Neural cell (in vitro differentiated cells): ENCODE measurements at regions not wholly inside any gene's neighbourhood (a gene's known extent, or its start where the extent isn't known, plus 50 kb on each side); places are given as distances from the start of the nearest gene placed in this dataset.

Experiments used
- H2AFZ ChIP-seq: fragments of 200-600, 300-800 bp; sonication (generic), shearing (Covaris generic); 2 replicates; pipeline ENCODE4 v1.6.0; 2014; ENCODE audit warnings: low read depth, mild to moderate bottlenecking, antibody characterized with exemption, low read length, moderate library complexity
- H3F3A ChIP-seq: fragments of 200-600 bp; shearing (Covaris generic); 2 replicates; pipeline ENCODE4 v1.6.1; 2016; ENCODE audit warnings: mild to moderate bottlenecking, moderate library complexity, mixed read lengths, antibody characterized with exemption, low read length; ENCODE audit not compliant: insufficient read depth, poor library complexity, severe bottlenecking
- H3K27ac ChIP-seq: fragments of 200-600, 300-800 bp; sonication (generic), shearing (Covaris generic); 2 replicates; pipeline ENCODE4 v1.5.1; 2014; ENCODE audit warnings: mild to moderate bottlenecking, low read length, moderate library complexity
- H3K27me3 ChIP-seq: fragments of 300-800, 200-600 bp; sonication (generic), shearing (Covaris generic); 2 replicates; pipeline ENCODE4 v1.6.0; 2014; ENCODE audit warnings: mild to moderate bottlenecking, low read depth, low read length, moderate library complexity; ENCODE audit not compliant: insufficient read depth
- H3K36me3 ChIP-seq: fragments of 300-800, 200-600 bp; sonication (generic), shearing (Covaris generic); 2 replicates; pipeline ENCODE4 v1.5.1; 2014; ENCODE audit warnings: mild to moderate bottlenecking, antibody characterized with exemption, low read length, moderate library complexity; ENCODE audit not compliant: insufficient read depth
- H3K4me2 ChIP-seq: fragments of 300-800, 200-600 bp; sonication (generic), shearing (Covaris generic); 2 replicates; pipeline ENCODE4 v1.6.0; 2014; ENCODE audit warnings: mild to moderate bottlenecking, low read length
- H3K4me3 ChIP-seq: fragments of 300-800, 200-600 bp; sonication (generic), shearing (Covaris generic); 2 replicates; pipeline ENCODE4 v1.5.1; 2014; ENCODE audit warnings: mild to moderate bottlenecking, low read length, moderate library complexity
- H3K79me2 ChIP-seq: fragments of 200-600 bp; shearing (Covaris generic); replicated peaks from 2 replicates; pipeline ENCODE4 v1.6.0; 2014; ENCODE audit warnings: mild to moderate bottlenecking, low read length, moderate library complexity; ENCODE audit not compliant: insufficient read depth
- H3K9ac ChIP-seq: fragments of 300-800, 200-600 bp; sonication (generic), shearing (Covaris generic); 2 replicates; pipeline ENCODE4 v1.6.1; 2016; ENCODE audit warnings: mild to moderate bottlenecking, low read length, mixed read lengths
- H3K9me2 ChIP-seq: fragments of 200-600 bp; shearing (Covaris generic); 2 replicates; pipeline ENCODE4 v1.6.1; 2016; ENCODE audit warnings: mild to moderate bottlenecking, low read length, mixed read lengths; ENCODE audit not compliant: insufficient read depth
- H3K9me3 ChIP-seq: fragments of 200-600, 300-800 bp; sonication (generic), shearing (Covaris generic); 2 replicates; pipeline ENCODE4 v1.6.1; 2016; ENCODE audit warnings: mild to moderate bottlenecking, mixed run types, low read length, moderate library complexity, mixed read lengths
- H4K20me1 ChIP-seq: fragments of 200-600 bp; shearing (Covaris generic); 2 replicates; pipeline ENCODE4 v1.6.1; 2016; ENCODE audit warnings: mild to moderate bottlenecking, mixed run types; ENCODE audit not compliant: insufficient read depth
- CTCF ChIP-seq: fragments of 450-650 bp; IDR thresholded peaks from 2 replicates; pipeline ENCODE4 v1.5.1; 2014; ENCODE audit warnings: antibody characterized with exemption, mild to moderate bottlenecking, moderate library complexity; ENCODE audit not compliant: poor library complexity, severe bottlenecking
- EP300 ChIP-seq: fragments of 450-650 bp; conservative IDR thresholded peaks from 2 replicates; pipeline ENCODE4 v1.6.1; 2014; ENCODE audit warnings: antibody characterized with exemption, mild to moderate bottlenecking, moderate library complexity; ENCODE audit not compliant: poor library complexity, severe bottlenecking
- EZH2 ChIP-seq: fragments of 200-600, 300-800 bp; shearing (Covaris generic), sonication (generic); IDR thresholded peaks from 2 replicates; pipeline ENCODE4 v1.6.1; 2014; ENCODE audit warnings: antibody characterized with exemption, low read length, borderline replicate concordance, mild to moderate bottlenecking; ENCODE audit not compliant: insufficient read depth, poor library complexity, severe bottlenecking
- MXI1 ChIP-seq: fragments of 450-650 bp; conservative IDR thresholded peaks from 2 replicates; pipeline ENCODE4 v1.6.1; 2014; ENCODE audit warnings: antibody characterized with exemption, mild to moderate bottlenecking; ENCODE audit not compliant: poor library complexity, severe bottlenecking
- POLR2AphosphoS5 ChIP-seq: IDR thresholded peaks from 2 replicates; pipeline ENCODE4 v1.6.1; 2012
- RAD21 ChIP-seq: fragments of 450-650 bp; conservative IDR thresholded peaks from 2 replicates; pipeline ENCODE4 v1.6.1; 2014; ENCODE audit warnings: antibody characterized with exemption, mild to moderate bottlenecking, moderate library complexity
- SMC3 ChIP-seq: fragments of 450-650 bp; conservative IDR thresholded peaks from 2 replicates; pipeline ENCODE4 v1.6.1; 2014; ENCODE audit warnings: antibody characterized with exemption, mild to moderate bottlenecking, moderate library complexity; ENCODE audit not compliant: poor library complexity
- TAF1 ChIP-seq: IDR thresholded peaks from 2 replicates; pipeline ENCODE4 v1.6.1; 2012; ENCODE audit warnings: low read depth
- TF ChIP-seq, protein P1 (sequence below): IDR thresholded peaks from 2 replicates; pipeline ENCODE4 v1.6.1; 2012; ENCODE audit warnings: borderline replicate concordance

DNA sequence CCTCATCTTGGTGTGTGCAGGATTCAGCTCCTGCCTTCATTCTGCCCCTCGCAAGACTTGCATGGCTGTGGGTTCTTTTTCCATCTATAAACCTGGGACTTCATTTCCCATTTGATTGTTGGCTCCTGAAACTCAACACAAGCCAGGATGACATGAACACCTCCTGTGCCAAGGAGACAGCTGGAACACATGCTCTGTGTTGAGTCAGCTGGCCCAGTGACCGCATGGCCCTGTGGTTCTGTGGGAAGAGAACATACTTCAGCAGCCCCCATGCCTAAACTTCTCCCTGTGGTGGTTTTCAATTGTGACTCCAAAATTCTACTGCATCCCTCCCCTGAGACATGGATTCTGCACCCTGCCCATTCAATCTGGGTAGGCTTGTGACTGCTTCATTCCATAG, 57.9 kb upstream of the FOXF1 start:
- no peak overlapping the region for H3K9ac ChIP-seq
- H3K27ac ChIP-seq = no peak overlapping the region
- H3K4me2 ChIP-seq = no peak overlapping the region
- no peaks in the 10 kb centered on the region for H4K20me1 ChIP-seq
- H3K79me2 ChIP-seq = no peaks in the 10 kb centered on the region
- no peaks in the 10 kb centered on the region for H3K36me3 ChIP-seq
- H2AFZ ChIP-seq = no peak overlapping the region
- no peaks in the 10 kb centered on the region for H3K9me2 ChIP-seq
- H3K27me3 ChIP-seq = no peaks in the 10 kb centered on the region
- no peaks in the 10 kb centered on the region for H3K9me3 ChIP-seq
- TF ChIP-seq EZH2 = no peak
- TF ChIP-seq POLR2AphosphoS5 = no peak
- TF ChIP-seq EP300 = no peak
- TF ChIP-seq CTCF = no peak
- TF ChIP-seq SMC3 = no peak
- TF ChIP-seq MXI1 = no peak
- no peak for TF ChIP-seq TAF1
- TF ChIP-seq, protein P1, sequence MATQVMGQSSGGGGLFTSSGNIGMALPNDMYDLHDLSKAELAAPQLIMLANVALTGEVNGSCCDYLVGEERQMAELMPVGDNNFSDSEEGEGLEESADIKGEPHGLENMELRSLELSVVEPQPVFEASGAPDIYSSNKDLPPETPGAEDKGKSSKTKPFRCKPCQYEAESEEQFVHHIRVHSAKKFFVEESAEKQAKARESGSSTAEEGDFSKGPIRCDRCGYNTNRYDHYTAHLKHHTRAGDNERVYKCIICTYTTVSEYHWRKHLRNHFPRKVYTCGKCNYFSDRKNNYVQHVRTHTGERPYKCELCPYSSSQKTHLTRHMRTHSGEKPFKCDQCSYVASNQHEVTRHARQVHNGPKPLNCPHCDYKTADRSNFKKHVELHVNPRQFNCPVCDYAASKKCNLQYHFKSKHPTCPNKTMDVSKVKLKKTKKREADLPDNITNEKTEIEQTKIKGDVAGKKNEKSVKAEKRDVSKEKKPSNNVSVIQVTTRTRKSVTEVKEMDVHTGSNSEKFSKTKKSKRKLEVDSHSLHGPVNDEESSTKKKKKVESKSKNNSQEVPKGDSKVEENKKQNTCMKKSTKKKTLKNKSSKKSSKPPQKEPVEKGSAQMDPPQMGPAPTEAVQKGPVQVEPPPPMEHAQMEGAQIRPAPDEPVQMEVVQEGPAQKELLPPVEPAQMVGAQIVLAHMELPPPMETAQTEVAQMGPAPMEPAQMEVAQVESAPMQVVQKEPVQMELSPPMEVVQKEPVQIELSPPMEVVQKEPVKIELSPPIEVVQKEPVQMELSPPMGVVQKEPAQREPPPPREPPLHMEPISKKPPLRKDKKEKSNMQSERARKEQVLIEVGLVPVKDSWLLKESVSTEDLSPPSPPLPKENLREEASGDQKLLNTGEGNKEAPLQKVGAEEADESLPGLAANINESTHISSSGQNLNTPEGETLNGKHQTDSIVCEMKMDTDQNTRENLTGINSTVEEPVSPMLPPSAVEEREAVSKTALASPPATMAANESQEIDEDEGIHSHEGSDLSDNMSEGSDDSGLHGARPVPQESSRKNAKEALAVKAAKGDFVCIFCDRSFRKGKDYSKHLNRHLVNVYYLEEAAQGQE = no peak
- no peak for TF ChIP-seq RAD21
- no peak overlapping the region for H3K4me3 ChIP-seq
- H3F3A ChIP-seq = no peaks in the 10 kb centered on the region

GRCh38 chr16:86455116-86455515, 55.2 kb upstream of the FOXF1 start:
- Histone ChIP-seq H3K27me3 (no peaks in the 10 kb centered on the region), H3F3A (no peaks in the 10 kb centered on the region), H3K4me2 (no peak overlapping the region), H4K20me1 (no peaks in the 10 kb centered on the region), H3K9me2 (no peaks in the 10 kb centered on the region), H3K9ac (no peak overlapping the region), H3K9me3 (no peaks in the 10 kb centered on the region), H3K27ac (no peak overlapping the region), H3K4me3 (no peak overlapping the region), H3K36me3 (no peaks in the 10 kb centered on the region), H2AFZ (no peak overlapping the region), H3K79me2 (no peaks in the 10 kb centered on the region)
- TF ChIP-seq TAF1 (no peak), CTCF (no peak), RAD21 (no peak), EP300 (no peak), EZH2 (no peak), POLR2AphosphoS5 (no peak), MXI1 (no peak), SMC3 (no peak)
- TF ChIP-seq, protein P1 = no peak
